Activated CD8-positive, alpha-beta T cell treated with anti-CD3 and anti-CD28 coated beads, Interleukin-2, amount 10 ng/mL, durations not matched to agents 7 days and 5 days (primary cell): ENCODE measurements at regions not wholly inside any gene's neighbourhood (a gene's known extent, or its start where the extent isn't known, plus 50 kb on each side); places are given as distances from the start of the nearest gene placed in this dataset.

Experiments used
- ATAC-seq: fragments of 150-1000 bp; cut with Tn5 transposase; one replicate; pipeline ENCODE4 v1.10.0; 2021; ENCODE audit warnings: moderate library complexity
- CTCF ChIA-PET: fragments of 350-600 bp; sonication (Branson Sonifier 250); formaldehyde crosslinking; loops from one replicate; lab custom pipeline; 2021; ENCODE audit warnings: antibody characterized with exemption; lab: Charles Lee
- POLR2A ChIA-PET: fragments of 350-600 bp; sonication (Branson Sonifier 250); formaldehyde crosslinking; loops from one replicate; lab custom pipeline; 2021; ENCODE audit warnings: antibody characterized with exemption; lab: Charles Lee
- DNase-seq: peaks from one replicate; pipeline ENCODE4 v3.0.0-alpha.2; 2020
- H3K27ac Mint-ChIP-seq: one replicate; pipeline ENCODE4 v1.8.0; 2021; ENCODE audit warnings: mild to moderate bottlenecking, mixed read lengths
- H3K27me3 Mint-ChIP-seq: one replicate; pipeline ENCODE4 v1.8.0; 2021; ENCODE audit warnings: low read depth, mixed read lengths
- H3K36me3 Mint-ChIP-seq: one replicate; pipeline ENCODE4 v1.8.0; 2021; ENCODE audit warnings: low read depth, mixed read lengths
- H3K4me1 Mint-ChIP-seq: one replicate; pipeline ENCODE4 v1.8.0; 2021; ENCODE audit warnings: low read depth, mixed read lengths
- H3K4me3 Mint-ChIP-seq: one replicate; pipeline ENCODE4 v1.8.0; 2021; ENCODE audit warnings: mild to moderate bottlenecking, mixed read lengths
- H3K9me3 Mint-ChIP-seq: one replicate; pipeline ENCODE4 v1.8.0; 2022; ENCODE audit warnings: mixed read lengths; ENCODE audit not compliant: insufficient read depth

GRCh38 chr13:77422724-77423123, 95.8 kb upstream of the MYCBP2 start:
- no peak for DNase-seq
- Mint-ChIP-seq H3K9me3 (no peaks in the 10 kb centered on the region), H3K27me3 (no peaks in the 10 kb centered on the region), H3K4me1 (no peaks in the 10 kb centered on the region), H3K4me3 (no peak overlapping the region), H3K36me3 (no peaks in the 10 kb centered on the region), H3K27ac (no peak overlapping the region)
- POLR2A ChIA-PET: no interaction called here
- CTCF ChIA-PET: no interaction called here
- no peak for ATAC-seq

- DNase-seq: no peak
- Mint-ChIP-seq H3K36me3 (no peaks in the 10 kb centered on the region), H3K4me1 (no peaks in the 10 kb centered on the region), H3K9me3 (no peaks in the 10 kb centered on the region), H3K27ac (no peak overlapping the region), H3K4me3 (no peak overlapping the region), H3K27me3 (no peaks in the 10 kb centered on the region)
- no peak for ATAC-seq
- POLR2A ChIA-PET: no interaction called here
- CTCF ChIA-PET: interaction anchor here (1.0 to 1.3 kb wide), 2 partner anchors 60 to 61 kb away, joined by 3 read pairs; no protein-coding TSS in a partner anchor
These were observed 91.0 kb upstream of the MYCBP2 start for GRCh38 chr13:77417897-77418296.

- no peak for DNase-seq
- Mint-ChIP-seq H3K4me1 (no peaks in the 10 kb centered on the region), H3K27ac (no peak overlapping the region), H3K9me3 (no peaks in the 10 kb centered on the region), H3K4me3 (no peak overlapping the region), H3K36me3 (no peaks in the 10 kb centered on the region), H3K27me3 (no peaks in the 10 kb centered on the region)
- ChIA-PET POLR2A (no interaction called here), CTCF (interaction anchor here (1.3 kb wide), 1 partner anchor 62 kb away, joined by 3 read pairs; no protein-coding TSS in a partner anchor)
- ATAC-seq: no peak
These were observed 89.8 kb upstream of the MYCBP2 start for GRCh38 chr13:77416666-77417212.

GRCh38 chr13:77415253-77416071, 88.6 kb upstream of the MYCBP2 start:
- H3K4me3 Mint-ChIP-seq: no peak overlapping the region
- no peaks in the 10 kb centered on the region for H3K27me3 Mint-ChIP-seq
- POLR2A ChIA-PET: no interaction called here
- no peak for DNase-seq
- ATAC-seq: no peak
- CTCF ChIA-PET: no interaction called here
- H3K4me1 Mint-ChIP-seq: no peaks in the 10 kb centered on the region
- no peaks in the 10 kb centered on the region for H3K36me3 Mint-ChIP-seq
- no peak overlapping the region for H3K27ac Mint-ChIP-seq
- H3K9me3 Mint-ChIP-seq: no peaks in the 10 kb centered on the region

GRCh38 chr13:77412860-77413259, 86.0 kb upstream of the MYCBP2 start:
- Mint-ChIP-seq H3K27ac (no peak overlapping the region), H3K4me1 (no peaks in the 10 kb centered on the region), H3K36me3 (no peaks in the 10 kb centered on the region), H3K27me3 (no peaks in the 10 kb centered on the region), H3K9me3 (no peaks in the 10 kb centered on the region), H3K4me3 (no peak overlapping the region)
- CTCF ChIA-PET: no interaction called here
- DNase-seq: no peak
- no peak for ATAC-seq
- POLR2A ChIA-PET: no interaction called here

GRCh38 chr13:77412116-77412635, 85.3 kb upstream of the MYCBP2 start:
- no peaks in the 10 kb centered on the region for H3K36me3 Mint-ChIP-seq
- CTCF ChIA-PET: interaction anchor here (1.0 kb wide), 1 partner anchor 9 kb away, joined by 3 read pairs; no protein-coding TSS in a partner anchor
- H3K27me3 Mint-ChIP-seq: no peaks in the 10 kb centered on the region
- H3K9me3 Mint-ChIP-seq: no peaks in the 10 kb centered on the region
- H3K4me1 Mint-ChIP-seq: no peaks in the 10 kb centered on the region
- DNase-seq (no peak), ATAC-seq (no peak)
- POLR2A ChIA-PET: no interaction called here
- H3K4me3 Mint-ChIP-seq: no peak overlapping the region
- no peak overlapping the region for H3K27ac Mint-ChIP-seq

GRCh38 chr13:77409412-77409811, 82.5 kb upstream of the MYCBP2 start:
- ATAC-seq (no peak), DNase-seq (no peak)
- ChIA-PET CTCF (no interaction called here), POLR2A (no interaction called here)
- no peaks in the 10 kb centered on the region for H3K36me3 Mint-ChIP-seq
- H3K4me1 Mint-ChIP-seq: no peaks in the 10 kb centered on the region
- no peak overlapping the region for H3K4me3 Mint-ChIP-seq
- no peaks in the 10 kb centered on the region for H3K9me3 Mint-ChIP-seq
- no peak overlapping the region for H3K27ac Mint-ChIP-seq
- H3K27me3 Mint-ChIP-seq: no peaks in the 10 kb centered on the region

GRCh38 chr13:77406644-77407440, 79.9 kb upstream of the MYCBP2 start:
- POLR2A ChIA-PET: no interaction called here
- no peaks in the 10 kb centered on the region for H3K27me3 Mint-ChIP-seq
- H3K4me3 Mint-ChIP-seq: no peak overlapping the region
- no peaks in the 10 kb centered on the region for H3K4me1 Mint-ChIP-seq
- H3K27ac Mint-ChIP-seq: no peak overlapping the region
- no peak for DNase-seq
- CTCF ChIA-PET: no interaction called here
- no peaks in the 10 kb centered on the region for H3K36me3 Mint-ChIP-seq
- no peak for ATAC-seq
- H3K9me3 Mint-ChIP-seq: no peaks in the 10 kb centered on the region

GRCh38 chr13:77398825-77399620, 72.1 kb upstream of the MYCBP2 start:
- no peaks in the 10 kb centered on the region for H3K36me3 Mint-ChIP-seq
- H3K27me3 Mint-ChIP-seq: peaks cover 3% of the 10 kb centered on the region
- H3K9me3 Mint-ChIP-seq: no peaks in the 10 kb centered on the region
- no peak overlapping the region for H3K4me3 Mint-ChIP-seq
- peaks cover under 1% of the 10 kb centered on the region for H3K4me1 Mint-ChIP-seq
- no peak for ATAC-seq
- ChIA-PET CTCF (no interaction called here), POLR2A (interaction anchor here (0.5 kb wide), 1 partner anchor 29 kb away, joined by 3 read pairs; no protein-coding TSS in a partner anchor)
- H3K27ac Mint-ChIP-seq: no peak overlapping the region
- no peak for DNase-seq

GRCh38 chr13:77397636-77398035, 70.7 kb upstream of the MYCBP2 start:
- Mint-ChIP-seq H3K4me3 (no peak overlapping the region), H3K9me3 (no peaks in the 10 kb centered on the region), H3K27me3 (peaks cover 3% of the 10 kb centered on the region), H3K27ac (no peak overlapping the region), H3K4me1 (peaks cover 11% of the 10 kb centered on the region), H3K36me3 (no peaks in the 10 kb centered on the region)
- POLR2A ChIA-PET: interaction anchor here (0.5 kb wide), 1 partner anchor 12 kb away, joined by 3 read pairs; no protein-coding TSS in a partner anchor
- no peak for DNase-seq
- no peak for ATAC-seq
- CTCF ChIA-PET: no interaction called here

- H3K4me3 Mint-ChIP-seq: no peak overlapping the region
- POLR2A ChIA-PET: no interaction called here
- H3K27me3 Mint-ChIP-seq: peaks cover 5% of the 10 kb centered on the region
- CTCF ChIA-PET: no interaction called here
- H3K27ac Mint-ChIP-seq: no peak overlapping the region
- H3K9me3 Mint-ChIP-seq: no peaks in the 10 kb centered on the region
- no peaks in the 10 kb centered on the region for H3K36me3 Mint-ChIP-seq
- H3K4me1 Mint-ChIP-seq: peaks cover 24% of the 10 kb centered on the region
- ATAC-seq (no peak), DNase-seq (no peak)
These were observed 64.6 kb upstream of the MYCBP2 start for GRCh38 chr13:77391475-77391874.
